Ascending aorta (tissue), 2 donors: ENCODE measurements at regions not wholly inside any gene's neighbourhood (a gene's known extent, or its start where the extent isn't known, plus 50 kb on each side); places are given as distances from the start of the nearest gene placed in this dataset.

ENCODE experiments used
- DNase-seq, 2 donors: peaks; one replicate each; pipeline ENCODE4 v3.0.0-alpha.2; 2019; ENCODE audit warnings: low spot score in 2 of 2
- H3K27ac ChIP-seq, 2 donors: fragments of 200-600 bp; sonication (generic); one replicate each; pipeline ENCODE4 v1.5.1; 2016 to 2017; ENCODE audit warnings: mild to moderate bottlenecking in 1 of 2
- H3K27me3 ChIP-seq: fragments of 200-600 bp; sonication (generic); one replicate; pipeline ENCODE4 v1.5.1; 2017
- H3K36me3 ChIP-seq, 2 donors: fragments of 200-600 bp; sonication (generic); one replicate each; pipeline ENCODE4 v1.5.1; 2016
- H3K4me1 ChIP-seq, 2 donors: fragments of 200-600 bp; sonication (generic); one replicate each; pipeline ENCODE4 v1.5.1; 2016 to 2017; ENCODE audit warnings: mild to moderate bottlenecking in 1 of 2
- H3K4me3 ChIP-seq, 2 donors: fragments of 200-600 bp; sonication (generic); one replicate each; pipeline ENCODE4 v1.5.1; 2016 to 2017; ENCODE audit warnings: mild to moderate bottlenecking in 1 of 2
- H3K9me3 ChIP-seq, 2 donors: fragments of 200-600 bp; sonication (generic); one replicate each; pipeline ENCODE4 v1.5.1; 2016
- intact Hi-C: fragments of 100-400 bp; cut with DNase I; formaldehyde crosslinking; loops from one replicate; pipeline ENCODE4 v1.15.1; 2023
- TF ChIP-seq, protein P1 (sequence below), 3 experiments: fragments of 200-600 bp in 2 of 3; fragments of 450-650 bp in 1 of 3; sonication (generic) in 2 of 3; IDR thresholded peaks; one replicate each; pipeline ENCODE4 v1.5.1; 2016 to 2019; ENCODE audit warnings: antibody characterized with exemption in 3 of 3, mild to moderate bottlenecking in 1 of 3, moderate library complexity in 1 of 3

DNA sequence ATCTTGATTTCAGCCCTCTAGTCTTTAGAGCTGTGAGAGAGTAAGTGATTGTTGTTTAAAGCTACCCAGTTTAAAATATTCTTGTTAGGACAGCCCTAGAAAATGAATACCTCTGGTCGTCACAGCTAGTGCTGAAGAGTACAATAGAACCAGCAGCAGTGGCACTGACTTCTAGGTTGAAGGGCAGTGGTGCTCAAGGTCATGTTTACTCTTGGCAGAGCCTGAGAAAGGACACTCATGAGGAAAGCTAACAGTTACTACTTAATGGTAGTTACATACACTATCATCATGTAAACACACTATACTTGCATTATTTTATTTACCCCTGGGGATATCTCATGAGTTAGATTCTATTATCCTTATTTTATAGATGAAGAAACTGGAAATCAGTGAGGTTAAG, 323.0 kb downstream of the SH2D4B start:
- intact Hi-C loops = no loop called here
- no peak overlapping the region for H3K27ac ChIP-seq

DNA sequence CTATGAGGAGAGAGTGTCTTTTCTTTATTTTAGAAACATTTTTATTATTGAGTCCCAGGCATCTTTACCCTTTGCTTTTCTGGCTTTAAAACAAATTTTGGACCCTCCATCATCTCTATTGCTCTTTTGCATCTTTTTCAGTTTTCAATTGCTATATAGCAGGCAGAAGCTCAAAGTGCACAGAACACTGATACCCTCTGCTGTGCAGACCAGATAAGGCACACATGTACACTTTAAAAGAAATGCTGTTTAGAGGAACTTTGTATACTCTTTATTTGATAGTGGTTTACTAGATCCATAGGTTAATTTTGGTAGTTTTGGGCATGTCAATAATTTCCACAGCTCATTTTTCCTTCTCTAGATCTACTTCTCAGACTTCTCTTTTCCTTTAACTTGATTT, 324.2 kb downstream of the SH2D4B start:
- Histone ChIP-seq H3K36me3 (no peaks in the 10 kb centered on the region), H3K9me3 (no peaks in the 10 kb centered on the region), H3K4me3 (no peak overlapping the region), H3K27me3 (no peaks in the 10 kb centered on the region), H3K4me1 (no peaks in the 10 kb centered on the region), H3K27ac (no peak overlapping the region)
- TF ChIP-seq, protein P1, sequence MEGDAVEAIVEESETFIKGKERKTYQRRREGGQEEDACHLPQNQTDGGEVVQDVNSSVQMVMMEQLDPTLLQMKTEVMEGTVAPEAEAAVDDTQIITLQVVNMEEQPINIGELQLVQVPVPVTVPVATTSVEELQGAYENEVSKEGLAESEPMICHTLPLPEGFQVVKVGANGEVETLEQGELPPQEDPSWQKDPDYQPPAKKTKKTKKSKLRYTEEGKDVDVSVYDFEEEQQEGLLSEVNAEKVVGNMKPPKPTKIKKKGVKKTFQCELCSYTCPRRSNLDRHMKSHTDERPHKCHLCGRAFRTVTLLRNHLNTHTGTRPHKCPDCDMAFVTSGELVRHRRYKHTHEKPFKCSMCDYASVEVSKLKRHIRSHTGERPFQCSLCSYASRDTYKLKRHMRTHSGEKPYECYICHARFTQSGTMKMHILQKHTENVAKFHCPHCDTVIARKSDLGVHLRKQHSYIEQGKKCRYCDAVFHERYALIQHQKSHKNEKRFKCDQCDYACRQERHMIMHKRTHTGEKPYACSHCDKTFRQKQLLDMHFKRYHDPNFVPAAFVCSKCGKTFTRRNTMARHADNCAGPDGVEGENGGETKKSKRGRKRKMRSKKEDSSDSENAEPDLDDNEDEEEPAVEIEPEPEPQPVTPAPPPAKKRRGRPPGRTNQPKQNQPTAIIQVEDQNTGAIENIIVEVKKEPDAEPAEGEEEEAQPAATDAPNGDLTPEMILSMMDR (IDR thresholded peaks at IDR 0.05) = no peak
- DNase-seq = no peak
- intact Hi-C loops = no loop called here

More for the DNA sequence above, 323.0 kb downstream of the SH2D4B start:
- Histone ChIP-seq H3K4me3 (no peak overlapping the region), H3K9me3 (no peaks in the 10 kb centered on the region), H3K36me3 (no peaks in the 10 kb centered on the region), H3K4me1 (no peaks in the 10 kb centered on the region), H3K27me3 (no peaks in the 10 kb centered on the region)
- TF ChIP-seq, protein P1 (IDR thresholded peaks at IDR 0.05) = no peak
- DNase-seq = no peak

DNA sequence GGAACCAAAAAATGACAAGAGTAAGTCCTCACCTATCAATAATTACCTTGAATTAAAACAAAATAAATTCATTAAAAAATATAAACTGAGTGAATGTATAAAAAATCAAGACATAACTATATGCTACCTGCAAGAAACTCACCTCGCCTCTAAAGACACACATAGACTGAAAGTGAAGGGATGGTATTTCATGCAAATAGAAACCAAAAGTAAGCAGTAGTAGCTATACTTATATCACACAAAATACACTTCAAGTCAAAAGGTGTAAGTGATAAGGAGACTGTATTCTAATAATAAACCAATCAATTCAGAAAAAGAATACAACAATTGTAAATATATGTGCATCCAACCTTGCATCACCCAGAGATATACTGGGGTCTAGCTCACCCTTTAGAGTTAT, 332.6 kb downstream of the SH2D4B start:
- Histone ChIP-seq H3K36me3 (no peaks in the 10 kb centered on the region), H3K27me3 (no peaks in the 10 kb centered on the region), H3K4me3 (no peak overlapping the region), H3K27ac (no peak overlapping the region), H3K9me3 (peaks cover 0 to 4% of the 10 kb centered on the region in 2 donors), H3K4me1 (no peaks in the 10 kb centered on the region)
- TF ChIP-seq, protein P1 (IDR thresholded peaks at IDR 0.05) = no peak
- intact Hi-C loops = no loop called here
- DNase-seq = no peak

DNA sequence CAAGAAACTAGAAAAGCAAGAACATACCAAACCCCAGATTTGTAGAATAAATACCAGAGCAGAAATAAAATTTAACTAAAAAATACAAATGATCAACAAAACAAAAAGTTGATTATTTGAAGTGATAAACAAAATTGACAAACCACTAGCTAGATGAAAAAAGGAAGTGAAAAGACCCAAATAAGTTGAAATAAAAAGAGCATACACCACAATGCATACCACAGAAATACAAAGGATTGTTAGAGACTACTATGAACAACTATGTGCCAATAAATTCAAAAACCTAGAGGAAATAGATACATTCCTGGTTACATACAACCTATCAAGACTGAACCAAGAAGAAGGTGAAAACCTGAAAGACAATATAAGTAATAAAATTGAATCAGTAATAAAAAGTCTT, 333.4 kb downstream of the SH2D4B start:
- H3K27me3 ChIP-seq = no peaks in the 10 kb centered on the region
- peaks cover 0 to 4% of the 10 kb centered on the region in 2 donors for H3K9me3 ChIP-seq
- H3K4me3 ChIP-seq = no peak overlapping the region
- H3K36me3 ChIP-seq = no peaks in the 10 kb centered on the region
- TF ChIP-seq, protein P1 (IDR thresholded peaks at IDR 0.05) = no peak
- no peak overlapping the region for H3K27ac ChIP-seq
- no peaks in the 10 kb centered on the region for H3K4me1 ChIP-seq
- DNase-seq = no peak
- intact Hi-C loops = no loop called here

DNA sequence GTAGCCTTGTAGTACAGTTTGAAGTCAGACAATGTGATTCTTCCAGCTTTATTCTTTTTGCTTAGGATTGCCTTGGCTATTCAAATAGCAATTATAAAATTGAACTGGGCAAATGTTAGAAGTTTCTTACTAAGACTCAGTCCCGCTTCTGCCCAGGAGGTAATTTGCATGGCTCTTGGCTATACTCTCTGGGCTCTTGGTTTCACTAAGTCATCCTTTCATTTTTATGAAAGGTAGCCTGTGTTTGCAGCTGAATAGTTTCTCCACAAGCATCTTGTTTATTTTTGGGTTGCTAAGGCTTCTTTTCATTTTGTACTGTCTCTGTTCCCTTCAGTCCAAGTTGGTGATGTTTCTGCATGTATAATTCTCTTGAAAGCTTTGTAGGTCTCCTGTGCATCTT, 340.6 kb downstream of the SH2D4B start:
- Histone ChIP-seq H3K27me3 (no peaks in the 10 kb centered on the region), H3K27ac (no peak overlapping the region), H3K4me1 (no peaks in the 10 kb centered on the region), H3K4me3 (no peak overlapping the region), H3K9me3 (no peaks in the 10 kb centered on the region), H3K36me3 (no peaks in the 10 kb centered on the region)
- intact Hi-C loops = no loop called here
- TF ChIP-seq, protein P1 (IDR thresholded peaks at IDR 0.05) = no peak
- DNase-seq = no peak

DNA sequence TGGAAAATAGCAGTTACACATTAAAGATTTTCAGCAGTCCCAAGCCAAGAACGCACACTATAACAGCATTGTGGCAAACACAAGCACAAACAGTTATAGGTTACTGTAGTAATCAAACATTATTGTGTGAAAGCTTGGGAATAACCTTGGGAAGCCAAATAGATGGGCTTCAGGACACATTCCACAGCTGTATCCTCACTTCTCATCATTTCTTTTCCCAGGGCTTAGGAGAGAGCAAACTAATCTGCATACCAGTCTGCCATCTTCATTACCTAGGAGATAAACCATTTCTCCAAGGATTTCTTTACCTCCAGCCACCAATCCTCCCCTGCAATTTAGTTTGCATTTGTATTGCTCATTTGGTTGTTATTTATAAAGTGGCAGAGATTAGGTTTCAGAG, 352.4 kb downstream of the SH2D4B start:
- Histone ChIP-seq H3K9me3 (no peaks in the 10 kb centered on the region), H3K4me3 (no peak overlapping the region), H3K36me3 (no peaks in the 10 kb centered on the region), H3K27me3 (no peaks in the 10 kb centered on the region), H3K27ac (no peak overlapping the region), H3K4me1 (no peaks in the 10 kb centered on the region)
- TF ChIP-seq, protein P1 (IDR thresholded peaks at IDR 0.05) = no peak
- intact Hi-C loops = no loop called here
- DNase-seq = no peak
